ENCODE measurements at regions not wholly inside any gene's neighbourhood (a gene's known extent, or its start where the extent isn't known, plus 50 kb on each side); places are given as distances from the start of the nearest gene placed in this dataset.

GRCh38 chr9:3049636-3050035, 205.7 kb upstream of the PUM3 start:
- peak; percentile 27 to 31 for DNase-seq (ENCODE audit: low read depth in 2 of 2)

- no peak for DNase-seq (ENCODE audit: low read depth in 2 of 2)
Measured at GRCh38 chr9:3047912-3048311, 204.0 kb upstream of the PUM3 start.

GRCh38 chr9:3045153-3045552, 201.3 kb upstream of the PUM3 start:
- DNase-seq (ENCODE audit: low read depth in 2 of 2), result no peak

GRCh38 chr9:3043369-3043768, 199.5 kb upstream of the PUM3 start:
- no peak for DNase-seq (ENCODE audit: low read depth in 2 of 2)

- DNase-seq (ENCODE audit: low read depth in 2 of 2), result peak; percentile 42 to 51
Measured at GRCh38 chr9:3040761-3041160, 196.9 kb upstream of the PUM3 start.

- no peak for DNase-seq (ENCODE audit: low read depth in 2 of 2)
Measured at GRCh38 chr9:3036333-3036700, 192.4 kb upstream of the PUM3 start.

- DNase-seq (ENCODE audit: low read depth in 2 of 2), result no peak
Measured at GRCh38 chr9:3035579-3036332, 191.9 kb upstream of the PUM3 start.

- no peak for DNase-seq (ENCODE audit: low read depth in 2 of 2)
Measured at GRCh38 chr9:3032898-3033297, 189.0 kb upstream of the PUM3 start.

GRCh38 chr9:3028535-3028934, 184.6 kb upstream of the PUM3 start:
- DNase-seq (ENCODE audit: low read depth in 2 of 2), result peak; percentile 24 to 26

- DNase-seq (ENCODE audit: low read depth in 2 of 2), result no peak
Measured at GRCh38 chr9:3027210-3027609, 183.3 kb upstream of the PUM3 start.

- DNase-seq (ENCODE audit: low read depth in 2 of 2), result no peak
Measured at GRCh38 chr9:3023449-3023848, 179.6 kb upstream of the PUM3 start.

GRCh38 chr9:3018691-3019230, 174.9 kb upstream of the PUM3 start:
- DNase-seq (ENCODE audit: low read depth in 2 of 2), result no peak

GRCh38 chr9:3018071-3018470, 174.2 kb upstream of the PUM3 start:
- DNase-seq (ENCODE audit: low read depth in 2 of 2), result no peak

GRCh38 chr9:3014178-3014577, 170.3 kb upstream of the PUM3 start:
- DNase-seq (ENCODE audit: low read depth in 2 of 2), result no peak

- no peak for DNase-seq (ENCODE audit: low read depth in 2 of 2)
Measured at GRCh38 chr9:3012842-3013241, 168.9 kb upstream of the PUM3 start.

GRCh38 chr9:3012245-3012644, 168.3 kb upstream of the PUM3 start:
- no peak for DNase-seq (ENCODE audit: low read depth in 2 of 2)

GRCh38 chr9:3008091-3008490, 164.2 kb upstream of the PUM3 start:
- no peak for DNase-seq (ENCODE audit: low read depth in 2 of 2)

GRCh38 chr9:3007326-3007725, 163.4 kb upstream of the PUM3 start:
- no peak for DNase-seq (ENCODE audit: low read depth in 2 of 2)

- no peak for DNase-seq (ENCODE audit: low read depth in 2 of 2)
Measured at GRCh38 chr9:3006851-3007250, 163.0 kb upstream of the PUM3 start.

GRCh38 chr9:3004572-3004971, 160.7 kb upstream of the PUM3 start:
- DNase-seq (ENCODE audit: low read depth in 2 of 2), result no peak

- no peak for DNase-seq (ENCODE audit: low read depth in 2 of 2)
Measured at GRCh38 chr9:3001311-3001710, 157.4 kb upstream of the PUM3 start.

GRCh38 chr9:2992427-2992826, 148.5 kb upstream of the PUM3 start:
- no peak for DNase-seq (ENCODE audit: low read depth in 2 of 2)

- no peak for DNase-seq (ENCODE audit: low read depth in 2 of 2)
Measured at GRCh38 chr9:2991292-2991691, 147.4 kb upstream of the PUM3 start.

- no peak for DNase-seq (ENCODE audit: low read depth in 2 of 2)
Measured at GRCh38 chr9:2987679-2988078, 143.8 kb upstream of the PUM3 start.
